Keratinocyte (primary cell): ENCODE measurements at regions not wholly inside any gene's neighbourhood (a gene's known extent, or its start where the extent isn't known, plus 50 kb on each side); places are given as distances from the start of the nearest gene placed in this dataset.

Experiments used
- EZH2 ChIP-seq: IDR thresholded peaks from one replicate; pipeline ENCODE4 v1.6.1; 2012; ENCODE audit warnings: inconsistent platforms, mild to moderate bottlenecking, low read length, moderate library complexity
- TF ChIP-seq, protein P1 (sequence below), 3 experiments: IDR thresholded peaks in 1 of 3; conservative IDR thresholded peaks in 1 of 3; optimal IDR thresholded peaks in 1 of 3; 2 replicates in 2 of 3; 3 replicates in 1 of 3; pipeline versions ENCODE3 to v1.5.1; 2011; ENCODE audit warnings: low read length in 3 of 3, mild to moderate bottlenecking in 3 of 3, moderate library complexity in 2 of 3, control low read depth in 1 of 3, inconsistent platforms in 1 of 3; ENCODE audit not compliant: insufficient read depth in 2 of 3; ENCODE audit errors: extremely low read depth in 1 of 3

DNA sequence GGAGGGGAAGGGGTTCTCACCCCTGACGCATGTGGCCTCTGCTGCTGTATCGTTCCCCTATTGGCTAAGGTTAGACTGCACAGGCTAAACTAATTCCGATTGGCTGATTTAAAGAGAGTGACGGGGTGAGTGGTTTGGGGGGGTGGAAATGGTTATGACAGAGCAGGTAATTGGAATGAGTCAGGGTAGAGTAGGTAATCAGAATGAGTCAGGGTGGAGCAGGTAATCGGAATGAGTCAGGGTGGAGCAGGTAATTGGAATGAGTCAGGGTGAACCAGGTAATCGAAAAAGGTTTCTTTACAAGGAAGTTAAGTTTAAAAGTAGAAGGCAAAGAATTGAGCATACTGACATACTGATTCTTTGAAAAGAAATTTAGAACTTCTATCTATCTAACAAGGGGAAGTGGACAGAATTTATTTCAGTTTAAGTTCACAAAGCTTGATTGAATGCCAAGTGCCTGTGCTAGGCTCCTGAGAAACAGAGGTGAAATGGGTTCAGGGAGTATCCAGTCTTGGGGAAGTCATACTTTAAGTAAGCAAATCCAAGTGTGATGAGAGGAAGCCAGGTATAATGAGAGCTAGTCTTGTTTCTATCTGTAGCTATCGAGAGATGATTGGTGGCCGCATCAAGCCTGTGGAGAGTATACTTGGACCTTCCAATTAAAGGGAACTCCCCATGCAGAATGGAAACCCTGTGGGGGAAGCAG is 58.0 kb downstream of the C11orf91 start:
- TF ChIP-seq EZH2: no peak
- TF ChIP-seq, protein P1, sequence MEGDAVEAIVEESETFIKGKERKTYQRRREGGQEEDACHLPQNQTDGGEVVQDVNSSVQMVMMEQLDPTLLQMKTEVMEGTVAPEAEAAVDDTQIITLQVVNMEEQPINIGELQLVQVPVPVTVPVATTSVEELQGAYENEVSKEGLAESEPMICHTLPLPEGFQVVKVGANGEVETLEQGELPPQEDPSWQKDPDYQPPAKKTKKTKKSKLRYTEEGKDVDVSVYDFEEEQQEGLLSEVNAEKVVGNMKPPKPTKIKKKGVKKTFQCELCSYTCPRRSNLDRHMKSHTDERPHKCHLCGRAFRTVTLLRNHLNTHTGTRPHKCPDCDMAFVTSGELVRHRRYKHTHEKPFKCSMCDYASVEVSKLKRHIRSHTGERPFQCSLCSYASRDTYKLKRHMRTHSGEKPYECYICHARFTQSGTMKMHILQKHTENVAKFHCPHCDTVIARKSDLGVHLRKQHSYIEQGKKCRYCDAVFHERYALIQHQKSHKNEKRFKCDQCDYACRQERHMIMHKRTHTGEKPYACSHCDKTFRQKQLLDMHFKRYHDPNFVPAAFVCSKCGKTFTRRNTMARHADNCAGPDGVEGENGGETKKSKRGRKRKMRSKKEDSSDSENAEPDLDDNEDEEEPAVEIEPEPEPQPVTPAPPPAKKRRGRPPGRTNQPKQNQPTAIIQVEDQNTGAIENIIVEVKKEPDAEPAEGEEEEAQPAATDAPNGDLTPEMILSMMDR (optimal IDR thresholded peaks at IDR 0.05 in 1 of 3, IDR thresholded peaks at IDR 0.05 in 1 of 3, conservative IDR thresholded peaks at IDR 0.05 in 1 of 3; ENCODE audit: extremely low read depth in 1 of 3, insufficient read depth in 2 of 3, low read length in 3 of 3): no peak
